Esophagus muscularis mucosa (tissue), 4 donors: ENCODE measurements at regions not wholly inside any gene's neighbourhood (a gene's known extent, or its start where the extent isn't known, plus 50 kb on each side); places are given as distances from the start of the nearest gene placed in this dataset.

Experiments
- CTCF ChIP-seq, 3 experiments: fragments of 200-600 bp in 2 of 3; fragments of 450-650 bp in 1 of 3; sonication (generic) in 2 of 3; IDR thresholded peaks; one replicate each; pipeline ENCODE4 v1.5.1; 2017 to 2019; ENCODE audit warnings: antibody characterized with exemption in 3 of 3, mild to moderate bottlenecking in 2 of 3, moderate library complexity in 1 of 3
- EP300 ChIP-seq: sonication (generic); formaldehyde crosslinking; IDR thresholded peaks from one replicate; pipeline ENCODE4 v1.6.1; 2017; ENCODE audit warnings: antibody characterized with exemption
- POLR2A ChIP-seq: fragments of 450-650 bp; IDR thresholded peaks from one replicate; pipeline ENCODE4 v1.6.1; 2017; ENCODE audit warnings: antibody characterized with exemption, moderate library complexity, mild to moderate bottlenecking, low read depth
- POLR2AphosphoS5 ChIP-seq, 2 donors: sonication (generic); formaldehyde crosslinking; IDR thresholded peaks; one replicate each; pipeline ENCODE4 v1.6.1; 2017; ENCODE audit warnings: antibody characterized with exemption in 2 of 2

GRCh38 chr4:11485926-11486325, 57.2 kb upstream of the HS3ST1 start:
- no peak for TF ChIP-seq CTCF (IDR thresholded peaks at IDR 0.05)
- TF ChIP-seq POLR2A, result no peak
- no peak for TF ChIP-seq EP300
- TF ChIP-seq POLR2AphosphoS5 (IDR thresholded peaks at IDR 0.05), result no peak
